RWPE1 (cell line): ENCODE measurements at regions not wholly inside any gene's neighbourhood (a gene's known extent, or its start where the extent isn't known, plus 50 kb on each side); places are given as distances from the start of the nearest gene placed in this dataset.

Experiments used
- CTCF ChIA-PET: fragments of 350-600 bp; sonication (Branson Sonifier 250); formaldehyde crosslinking; extraction: SDS; loops from one replicate; lab custom pipeline; 2021; lab: Yijun Ruan, JAX
- POLR2A ChIA-PET: fragments of 400-600 bp; formaldehyde crosslinking; extraction: SDS; loops from one replicate; lab custom pipeline; 2020; ENCODE audit warnings: antibody characterized with exemption; ENCODE audit not compliant: low non-redundant PET; lab: Yijun Ruan, JAX
- DNase-seq: peaks from one replicate; pipeline ENCODE4 v3.0.0; 2012; ENCODE audit warnings: low spot score
- H3K27ac ChIP-seq: fragments of 450-650 bp; 2 replicates; pipeline ENCODE4 v1.5.1; 2017
- TF ChIP-seq, protein P1 (sequence below): fragments of 450-650 bp; conservative IDR thresholded peaks from 2 replicates; pipeline ENCODE4 v1.5.1; 2017; ENCODE audit warnings: low read depth, mild to moderate bottlenecking

DNA sequence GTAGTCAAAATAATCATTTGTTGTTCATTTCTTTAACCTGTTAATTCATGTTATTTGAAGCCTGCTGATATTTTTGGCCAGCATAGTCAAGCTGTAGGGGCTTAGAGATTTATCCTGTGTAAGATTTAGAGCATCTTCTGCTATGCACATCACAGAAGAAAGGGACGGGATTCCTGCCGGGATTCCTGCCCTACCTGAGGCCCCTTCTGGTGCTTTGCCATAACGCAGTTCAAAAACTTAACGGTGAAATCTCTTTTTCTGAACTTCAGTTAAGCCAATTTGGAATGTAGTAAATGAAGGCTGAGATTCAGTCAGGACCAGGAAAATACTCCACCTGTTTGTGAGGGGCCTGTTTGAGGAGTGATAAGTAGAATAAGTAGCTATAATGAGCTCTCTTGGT, 50.7 kb upstream of the TMEM260 start:
- TF ChIP-seq, protein P1, sequence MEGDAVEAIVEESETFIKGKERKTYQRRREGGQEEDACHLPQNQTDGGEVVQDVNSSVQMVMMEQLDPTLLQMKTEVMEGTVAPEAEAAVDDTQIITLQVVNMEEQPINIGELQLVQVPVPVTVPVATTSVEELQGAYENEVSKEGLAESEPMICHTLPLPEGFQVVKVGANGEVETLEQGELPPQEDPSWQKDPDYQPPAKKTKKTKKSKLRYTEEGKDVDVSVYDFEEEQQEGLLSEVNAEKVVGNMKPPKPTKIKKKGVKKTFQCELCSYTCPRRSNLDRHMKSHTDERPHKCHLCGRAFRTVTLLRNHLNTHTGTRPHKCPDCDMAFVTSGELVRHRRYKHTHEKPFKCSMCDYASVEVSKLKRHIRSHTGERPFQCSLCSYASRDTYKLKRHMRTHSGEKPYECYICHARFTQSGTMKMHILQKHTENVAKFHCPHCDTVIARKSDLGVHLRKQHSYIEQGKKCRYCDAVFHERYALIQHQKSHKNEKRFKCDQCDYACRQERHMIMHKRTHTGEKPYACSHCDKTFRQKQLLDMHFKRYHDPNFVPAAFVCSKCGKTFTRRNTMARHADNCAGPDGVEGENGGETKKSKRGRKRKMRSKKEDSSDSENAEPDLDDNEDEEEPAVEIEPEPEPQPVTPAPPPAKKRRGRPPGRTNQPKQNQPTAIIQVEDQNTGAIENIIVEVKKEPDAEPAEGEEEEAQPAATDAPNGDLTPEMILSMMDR: no peak
- POLR2A ChIA-PET: no interaction called here
- DNase-seq: no peak
- no peak overlapping the region for H3K27ac ChIP-seq
- CTCF ChIA-PET: interaction anchor here (0.5 to 0.6 kb wide), 2 partner anchors 396 to 663 kb away, joined by 3 to 4 read pairs; no protein-coding TSS in a partner anchor
